OCI-LY1 (cell line): ENCODE measurements at regions not wholly inside any gene's neighbourhood (a gene's known extent, or its start where the extent isn't known, plus 50 kb on each side); places are given as distances from the start of the nearest gene placed in this dataset.

Source experiments
- EZH2 ChIP-seq: fragments of 200-600 bp; sonication (generic), shearing (Covaris generic); IDR thresholded peaks from 2 replicates; pipeline ENCODE4 v1.8.0; 2017; ENCODE audit warnings: borderline replicate concordance, mixed run types, mild to moderate bottlenecking, antibody characterized with exemption, low read length, moderate library complexity, mixed read lengths
- TF ChIP-seq, protein P1 (sequence below): fragments of 200-600 bp; sonication (generic), shearing (Covaris generic); IDR thresholded peaks from 2 replicates; pipeline ENCODE4 v1.5.1; 2017; ENCODE audit warnings: mild to moderate bottlenecking, antibody characterized with exemption, low read length, moderate library complexity, mixed read lengths

DNA sequence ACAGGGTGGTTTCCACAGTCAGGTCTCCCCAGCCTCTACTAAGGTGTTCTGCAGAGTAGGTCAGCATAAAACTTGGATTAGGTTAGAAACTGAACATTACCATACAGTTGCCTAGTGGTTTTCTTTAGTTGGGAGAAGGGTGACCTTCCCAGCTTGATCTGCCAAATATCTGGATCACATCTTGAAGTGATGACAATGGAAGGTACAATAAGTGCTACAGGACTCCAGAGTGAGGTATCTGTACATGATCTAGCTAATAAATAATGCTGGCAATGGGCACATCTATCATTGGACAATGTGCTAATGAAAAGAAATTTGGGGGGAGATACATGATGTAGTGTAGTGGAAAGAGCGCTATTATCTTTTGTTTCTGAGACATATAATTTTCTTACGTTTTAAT is 54.6 kb upstream of the ACVR1 start:
- no peak for TF ChIP-seq EZH2
- TF ChIP-seq, protein P1, sequence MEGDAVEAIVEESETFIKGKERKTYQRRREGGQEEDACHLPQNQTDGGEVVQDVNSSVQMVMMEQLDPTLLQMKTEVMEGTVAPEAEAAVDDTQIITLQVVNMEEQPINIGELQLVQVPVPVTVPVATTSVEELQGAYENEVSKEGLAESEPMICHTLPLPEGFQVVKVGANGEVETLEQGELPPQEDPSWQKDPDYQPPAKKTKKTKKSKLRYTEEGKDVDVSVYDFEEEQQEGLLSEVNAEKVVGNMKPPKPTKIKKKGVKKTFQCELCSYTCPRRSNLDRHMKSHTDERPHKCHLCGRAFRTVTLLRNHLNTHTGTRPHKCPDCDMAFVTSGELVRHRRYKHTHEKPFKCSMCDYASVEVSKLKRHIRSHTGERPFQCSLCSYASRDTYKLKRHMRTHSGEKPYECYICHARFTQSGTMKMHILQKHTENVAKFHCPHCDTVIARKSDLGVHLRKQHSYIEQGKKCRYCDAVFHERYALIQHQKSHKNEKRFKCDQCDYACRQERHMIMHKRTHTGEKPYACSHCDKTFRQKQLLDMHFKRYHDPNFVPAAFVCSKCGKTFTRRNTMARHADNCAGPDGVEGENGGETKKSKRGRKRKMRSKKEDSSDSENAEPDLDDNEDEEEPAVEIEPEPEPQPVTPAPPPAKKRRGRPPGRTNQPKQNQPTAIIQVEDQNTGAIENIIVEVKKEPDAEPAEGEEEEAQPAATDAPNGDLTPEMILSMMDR = no peak
